GF-D8 (cell line): ENCODE measurements at regions not wholly inside any gene's neighbourhood (a gene's known extent, or its start where the extent isn't known, plus 50 kb on each side); places are given as distances from the start of the nearest gene placed in this dataset.

Experiments
- DNase-seq: peaks from one replicate; lab custom pipeline; 2025; lab: John Stamatoyannopoulos, UW

DNA sequence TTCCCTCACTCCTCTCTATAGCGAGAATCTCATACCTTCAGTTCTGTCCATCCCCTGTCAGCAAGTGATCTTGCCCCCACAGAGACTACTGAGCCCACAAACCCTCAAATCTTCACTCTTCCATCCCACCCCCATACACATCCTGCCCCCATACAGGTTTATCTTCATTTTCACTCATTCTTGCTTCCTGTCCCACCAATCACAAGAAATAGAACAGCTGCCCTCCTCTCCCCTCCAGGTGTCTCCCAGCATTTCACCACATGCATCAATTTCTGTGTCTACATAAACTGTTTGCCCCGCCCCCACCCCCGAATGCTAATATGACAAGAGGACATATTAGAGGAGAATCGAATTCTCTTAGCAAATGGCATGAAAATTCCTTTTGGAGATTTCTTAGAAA lies 54.9 kb upstream of the CARMIL1 start:
- DNase-seq, result no peak

DNA sequence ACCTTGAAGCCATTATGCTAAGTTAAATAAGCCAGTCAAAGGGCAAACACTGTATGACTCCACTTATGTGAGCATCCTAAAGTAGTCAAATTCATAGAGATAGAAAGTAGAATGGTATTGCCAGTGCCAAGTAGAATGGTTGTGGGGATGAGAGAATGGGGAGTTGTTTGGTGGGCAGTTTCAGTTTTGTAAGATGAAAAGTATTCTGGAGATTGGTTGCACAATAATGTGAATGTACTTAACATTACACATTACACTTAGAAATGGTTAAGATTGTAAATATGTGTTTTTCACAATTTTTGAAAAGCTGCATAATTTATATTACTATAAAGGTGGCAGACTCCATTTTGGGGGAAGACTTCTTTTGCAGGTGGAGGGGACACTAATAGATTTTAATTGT lies 51.3 kb upstream of the CARMIL1 start:
- DNase-seq, result no peak
